NB4 (cell line): ENCODE measurements at regions not wholly inside any gene's neighbourhood (a gene's known extent, or its start where the extent isn't known, plus 50 kb on each side); places are given as distances from the start of the nearest gene placed in this dataset.

Experiments
- MYC ChIP-seq: IDR thresholded peaks from 2 replicates; pipeline ENCODE4 v1.6.1; 2011; ENCODE audit warnings: low read depth, low read length
- POLR2A ChIP-seq: IDR thresholded peaks from 2 replicates; pipeline ENCODE4 v1.6.1; 2011; ENCODE audit warnings: mild to moderate bottlenecking; ENCODE audit not compliant: insufficient read length; ENCODE audit errors: extremely low read depth

DNA sequence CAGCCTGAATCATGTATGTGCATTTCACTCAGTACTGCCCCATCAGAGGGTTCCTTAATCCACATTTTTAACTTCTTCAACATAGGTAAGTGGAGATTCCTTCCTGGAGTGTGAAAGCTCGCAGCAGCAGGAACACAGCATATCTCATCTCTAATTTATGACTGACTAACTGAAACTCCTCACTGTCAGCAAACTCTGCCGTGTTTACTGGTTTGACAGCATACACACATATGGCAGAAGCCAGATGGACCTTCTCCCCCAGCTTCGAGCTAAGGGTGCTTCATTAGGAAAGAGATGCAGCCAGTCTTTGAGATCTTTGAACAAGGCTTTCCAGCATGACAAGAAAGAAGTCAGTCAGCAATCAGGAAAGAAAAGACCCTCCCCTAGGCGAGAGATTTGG is 200.3 kb upstream of the ACVR2A start:
- TF ChIP-seq MYC (no peak), POLR2A (no peak)
